NCI-H1105 treated with DMSO at 0.1 percent for 48 hours (cell line): ENCODE measurements at regions not wholly inside any gene's neighbourhood (a gene's known extent, or its start where the extent isn't known, plus 50 kb on each side); places are given as distances from the start of the nearest gene placed in this dataset.

ENCODE experiments used
- DNase-seq: peaks from one replicate; lab custom pipeline; 2025; lab: John Stamatoyannopoulos, UW

- DNase-seq: no peak
Observed at GRCh38 chr20:51876313-51876940, 74.1 kb upstream of the SALL4 start.

GRCh38 chr20:51873652-51874051, 71.3 kb upstream of the SALL4 start:
- DNase-seq: no peak

- DNase-seq: no peak
Observed at GRCh38 chr20:51871943-51872342, 69.6 kb upstream of the SALL4 start.

GRCh38 chr20:51869002-51869401, 66.7 kb upstream of the SALL4 start:
- DNase-seq: no peak

- no peak for DNase-seq
Observed at GRCh38 chr20:51867251-51867650, 64.9 kb upstream of the SALL4 start.

- DNase-seq: no peak
Observed at GRCh38 chr20:51864967-51865366, 62.6 kb upstream of the SALL4 start.

- no peak for DNase-seq
Observed at GRCh38 chr20:51862796-51863195, 60.5 kb upstream of the SALL4 start.

GRCh38 chr20:51861726-51862466, 59.6 kb upstream of the SALL4 start:
- no peak for DNase-seq

GRCh38 chr20:51860111-51860882, 58.0 kb upstream of the SALL4 start:
- DNase-seq: no peak

- DNase-seq: no peak
Observed at GRCh38 chr20:51856432-51856831, 54.1 kb upstream of the SALL4 start.

GRCh38 chr20:51854921-51855320, 52.6 kb upstream of the SALL4 start:
- no peak for DNase-seq
